ENCODE measurements at regions not wholly inside any gene's neighbourhood (a gene's known extent, or its start where the extent isn't known, plus 50 kb on each side); places are given as distances from the start of the nearest gene placed in this dataset.
"Not testable (repeated sequence)": the region's sequence is repeated elsewhere in the genome, so short reads cannot be mapped to it uniquely, and the experiment has no call there.

- not testable (repeated sequence) for H3K36me3 Mint-ChIP-seq (ENCODE audit: low read depth); DNase-seq (ENCODE audit: low spot score); H3K4me1 Mint-ChIP-seq (ENCODE audit: low read depth); H3K27me3 Mint-ChIP-seq (ENCODE audit: low read depth); H3K27ac Mint-ChIP-seq; H3K4me3 Mint-ChIP-seq
- peaks cover 11% of the 10 kb centered on the region for H3K9me3 Mint-ChIP-seq
Measured at GRCh38 chrX:76774912-76775311, 347.4 kb downstream of the MAGEE1 start.

- no peaks in the 10 kb centered on the region for H3K36me3 Mint-ChIP-seq (ENCODE audit: low read depth)
- H3K4me1 Mint-ChIP-seq (ENCODE audit: low read depth), result no peaks in the 10 kb centered on the region
- no peak overlapping the region for H3K27ac Mint-ChIP-seq
- H3K9me3 Mint-ChIP-seq, result no peaks in the 10 kb centered on the region
- DNase-seq (ENCODE audit: low spot score), result no peak
- no peak overlapping the region for H3K4me3 Mint-ChIP-seq
- no peaks in the 10 kb centered on the region for H3K27me3 Mint-ChIP-seq (ENCODE audit: low read depth)
Measured at GRCh38 chrX:76796311-76796710, 368.8 kb downstream of the MAGEE1 start.

- Mint-ChIP-seq H3K9me3 (no peaks in the 10 kb centered on the region), H3K27ac (no peak overlapping the region), H3K36me3 (ENCODE audit: low read depth) (no peaks in the 10 kb centered on the region), H3K4me3 (no peak overlapping the region), H3K4me1 (ENCODE audit: low read depth) (no peaks in the 10 kb centered on the region), H3K27me3 (ENCODE audit: low read depth) (no peaks in the 10 kb centered on the region)
- DNase-seq (ENCODE audit: low spot score), result no peak
Measured at GRCh38 chrX:76802708-76803107, 375.2 kb downstream of the MAGEE1 start.

- no peak for DNase-seq (ENCODE audit: low spot score)
- Mint-ChIP-seq H3K36me3 (ENCODE audit: low read depth) (no peaks in the 10 kb centered on the region), H3K27me3 (ENCODE audit: low read depth) (no peaks in the 10 kb centered on the region), H3K9me3 (no peaks in the 10 kb centered on the region), H3K27ac (no peak overlapping the region), H3K4me1 (ENCODE audit: low read depth) (no peaks in the 10 kb centered on the region), H3K4me3 (no peak overlapping the region)
Measured at GRCh38 chrX:76815754-76816153, 388.2 kb downstream of the MAGEE1 start.

GRCh38 chrX:76817279-76817678, 389.8 kb downstream of the MAGEE1 start:
- not testable (repeated sequence) for H3K4me1 Mint-ChIP-seq (ENCODE audit: low read depth); H3K27ac Mint-ChIP-seq; H3K4me3 Mint-ChIP-seq; H3K36me3 Mint-ChIP-seq (ENCODE audit: low read depth); H3K9me3 Mint-ChIP-seq; DNase-seq (ENCODE audit: low spot score); H3K27me3 Mint-ChIP-seq (ENCODE audit: low read depth)

GRCh38 chrX:76821276-76821675, 393.8 kb downstream of the MAGEE1 start:
- Mint-ChIP-seq H3K4me1 (ENCODE audit: low read depth) (no peaks in the 10 kb centered on the region), H3K4me3 (no peak overlapping the region), H3K9me3 (no peaks in the 10 kb centered on the region), H3K36me3 (ENCODE audit: low read depth) (no peaks in the 10 kb centered on the region), H3K27me3 (ENCODE audit: low read depth) (no peaks in the 10 kb centered on the region), H3K27ac (no peak overlapping the region)
- no peak for DNase-seq (ENCODE audit: low spot score)

- Mint-ChIP-seq H3K27me3 (ENCODE audit: low read depth) (no peaks in the 10 kb centered on the region), H3K4me3 (no peak overlapping the region), H3K36me3 (ENCODE audit: low read depth) (no peaks in the 10 kb centered on the region), H3K4me1 (ENCODE audit: low read depth) (no peaks in the 10 kb centered on the region), H3K27ac (no peak overlapping the region), H3K9me3 (no peaks in the 10 kb centered on the region)
- DNase-seq (ENCODE audit: low spot score), result no peak
Measured at GRCh38 chrX:76827672-76828071, 400.2 kb downstream of the MAGEE1 start.

- not testable (repeated sequence) for H3K4me3 Mint-ChIP-seq; H3K27me3 Mint-ChIP-seq (ENCODE audit: low read depth); H3K36me3 Mint-ChIP-seq (ENCODE audit: low read depth); H3K4me1 Mint-ChIP-seq (ENCODE audit: low read depth); DNase-seq (ENCODE audit: low spot score); H3K27ac Mint-ChIP-seq; H3K9me3 Mint-ChIP-seq
Measured at GRCh38 chrX:76840902-76841301, 413.4 kb downstream of the MAGEE1 start.

GRCh38 chrX:76850851-76851250, 423.3 kb downstream of the MAGEE1 start:
- no peaks in the 10 kb centered on the region for H3K4me1 Mint-ChIP-seq (ENCODE audit: low read depth)
- no peak overlapping the region for H3K27ac Mint-ChIP-seq
- H3K36me3 Mint-ChIP-seq (ENCODE audit: low read depth), result no peaks in the 10 kb centered on the region
- no peaks in the 10 kb centered on the region for H3K27me3 Mint-ChIP-seq (ENCODE audit: low read depth)
- DNase-seq (ENCODE audit: low spot score), result no peak
- H3K4me3 Mint-ChIP-seq, result no peak overlapping the region
- no peaks in the 10 kb centered on the region for H3K9me3 Mint-ChIP-seq

- no peaks in the 10 kb centered on the region for H3K9me3 Mint-ChIP-seq
- DNase-seq (ENCODE audit: low spot score), result no peak
- no peak overlapping the region for H3K27ac Mint-ChIP-seq
- H3K4me3 Mint-ChIP-seq, result no peak overlapping the region
- H3K36me3 Mint-ChIP-seq (ENCODE audit: low read depth), result no peaks in the 10 kb centered on the region
- H3K27me3 Mint-ChIP-seq (ENCODE audit: low read depth), result no peaks in the 10 kb centered on the region
- no peaks in the 10 kb centered on the region for H3K4me1 Mint-ChIP-seq (ENCODE audit: low read depth)
Measured at GRCh38 chrX:76862509-76862908, 435.0 kb downstream of the MAGEE1 start.

- DNase-seq (ENCODE audit: low spot score), result no peak
- Mint-ChIP-seq H3K27me3 (ENCODE audit: low read depth) (no peaks in the 10 kb centered on the region), H3K36me3 (ENCODE audit: low read depth) (no peaks in the 10 kb centered on the region), H3K27ac (no peak overlapping the region), H3K9me3 (peaks cover 4% of the 10 kb centered on the region), H3K4me3 (no peak overlapping the region), H3K4me1 (ENCODE audit: low read depth) (no peaks in the 10 kb centered on the region)
Measured at GRCh38 chrX:76893930-76894329, 466.4 kb downstream of the MAGEE1 start.

- Mint-ChIP-seq H3K9me3 (peaks cover 9% of the 10 kb centered on the region), H3K27me3 (ENCODE audit: low read depth) (no peaks in the 10 kb centered on the region), H3K36me3 (ENCODE audit: low read depth) (no peaks in the 10 kb centered on the region), H3K4me3 (no peak overlapping the region), H3K4me1 (ENCODE audit: low read depth) (no peaks in the 10 kb centered on the region), H3K27ac (no peak overlapping the region)
- DNase-seq (ENCODE audit: low spot score), result no peak
Measured at GRCh38 chrX:76915836-76916235, 488.3 kb downstream of the MAGEE1 start.

- Mint-ChIP-seq H3K4me1 (ENCODE audit: low read depth) (no peaks in the 10 kb centered on the region), H3K27me3 (ENCODE audit: low read depth) (no peaks in the 10 kb centered on the region), H3K9me3 (peaks cover 3% of the 10 kb centered on the region), H3K27ac (no peak overlapping the region), H3K36me3 (ENCODE audit: low read depth) (no peaks in the 10 kb centered on the region), H3K4me3 (no peak overlapping the region)
- no peak for DNase-seq (ENCODE audit: low spot score)
Measured at GRCh38 chrX:76918033-76918432, 490.5 kb downstream of the MAGEE1 start.

- Mint-ChIP-seq H3K27ac (no peak overlapping the region), H3K4me3 (no peak overlapping the region), H3K36me3 (ENCODE audit: low read depth) (no peaks in the 10 kb centered on the region), H3K27me3 (ENCODE audit: low read depth) (no peaks in the 10 kb centered on the region), H3K9me3 (no peaks in the 10 kb centered on the region), H3K4me1 (ENCODE audit: low read depth) (no peaks in the 10 kb centered on the region)
- DNase-seq (ENCODE audit: low spot score), result no peak
Measured at GRCh38 chrX:76919761-76920160, 492.3 kb downstream of the MAGEE1 start.

GRCh38 chrX:76920607-76921006, 493.1 kb downstream of the MAGEE1 start:
- Mint-ChIP-seq H3K4me1 (ENCODE audit: low read depth) (no peaks in the 10 kb centered on the region), H3K36me3 (ENCODE audit: low read depth) (no peaks in the 10 kb centered on the region), H3K9me3 (no peaks in the 10 kb centered on the region)

More at GRCh38 chrX:76920607-76921006, 493.1 kb downstream of the MAGEE1 start:
- Mint-ChIP-seq H3K27ac (no peak overlapping the region), H3K27me3 (ENCODE audit: low read depth) (no peaks in the 10 kb centered on the region), H3K4me3 (no peak overlapping the region)
- DNase-seq (ENCODE audit: low spot score), result no peak
